DOHH2 (cell line): ENCODE measurements at regions not wholly inside any gene's neighbourhood (a gene's known extent, or its start where the extent isn't known, plus 50 kb on each side); places are given as distances from the start of the nearest gene placed in this dataset.

Experiments
- H3F3A ChIP-seq: fragments of 200-600 bp; sonication (generic), shearing (Covaris generic); 2 replicates; pipeline ENCODE4 v1.6.0; 2016; ENCODE audit warnings: antibody characterized with exemption, mild to moderate bottlenecking; ENCODE audit not compliant: control insufficient read depth, insufficient read depth
- H3K27ac ChIP-seq: fragments of 200-600 bp; sonication (generic); 2 replicates; pipeline ENCODE4 v1.5.1; 2014; ENCODE audit warnings: low read depth, mild to moderate bottlenecking, low read length, moderate library complexity
- H3K27me3 ChIP-seq: fragments of 200-600 bp; sonication (generic); 2 replicates; pipeline ENCODE4 v1.6.1; 2014; ENCODE audit warnings: mild to moderate bottlenecking, low read length, mixed read lengths; ENCODE audit not compliant: control insufficient read depth
- H3K36me3 ChIP-seq: fragments of 200-600 bp; sonication (generic); 2 replicates; pipeline ENCODE4 v1.6.1; 2014; ENCODE audit warnings: mild to moderate bottlenecking, low read length, moderate library complexity, mixed read lengths; ENCODE audit not compliant: control insufficient read depth
- H3K4me1 ChIP-seq: fragments of 200-600 bp; sonication (generic); 2 replicates; pipeline ENCODE4 v1.6.1; 2014; ENCODE audit warnings: mild to moderate bottlenecking, low read length, mixed read lengths; ENCODE audit not compliant: control insufficient read depth
- H3K4me2 ChIP-seq: fragments of 200-600 bp; sonication (generic); 2 replicates; pipeline ENCODE4 v1.6.0; 2014; ENCODE audit warnings: mild to moderate bottlenecking, low read length, moderate library complexity
- H3K4me3 ChIP-seq: fragments of 200-600 bp; sonication (generic); 2 replicates; pipeline ENCODE4 v1.5.1; 2014; ENCODE audit warnings: mild to moderate bottlenecking, low read length, mixed read lengths
- H3K79me2 ChIP-seq: fragments of 200-600 bp; sonication (generic); 2 replicates; pipeline ENCODE4 v1.6.1; 2014; ENCODE audit warnings: mild to moderate bottlenecking, low read length, mixed read lengths; ENCODE audit not compliant: control insufficient read depth
- H3K9me2 ChIP-seq: fragments of 200-600 bp; sonication (generic); replicated peaks from 2 replicates; pipeline ENCODE4 v1.6.1; 2014; ENCODE audit warnings: mild to moderate bottlenecking, low read length, mixed read lengths; ENCODE audit not compliant: control insufficient read depth
- H3K9me3 ChIP-seq: fragments of 200-600 bp; sonication (generic); 2 replicates; pipeline ENCODE4 v1.6.1; 2014; ENCODE audit warnings: antibody characterized with exemption, low read length, mixed read lengths; ENCODE audit not compliant: control insufficient read depth, insufficient read depth
- H4K20me1 ChIP-seq: fragments of 200-600 bp; sonication (generic); 2 replicates; pipeline ENCODE4 v1.6.0; 2014; ENCODE audit warnings: low read depth, mild to moderate bottlenecking, antibody characterized with exemption, low read length, moderate library complexity; ENCODE audit not compliant: control insufficient read depth, insufficient read depth
- EZH2phosphoT487 ChIP-seq: fragments of 200-600 bp; sonication (generic); IDR thresholded peaks from 2 replicates; pipeline ENCODE4 v1.6.1; 2017; ENCODE audit warnings: borderline replicate concordance, mild to moderate bottlenecking, antibody characterized with exemption, low read length, moderate library complexity, mixed read lengths
- TF ChIP-seq, protein P1 (sequence below): fragments of 200-600 bp; sonication (generic); IDR thresholded peaks from one replicate; pipeline ENCODE4 v1.5.1; 2014; ENCODE audit warnings: antibody characterized with exemption, mild to moderate bottlenecking, low read depth, low read length; ENCODE audit not compliant: poor library complexity, severe bottlenecking

DNA sequence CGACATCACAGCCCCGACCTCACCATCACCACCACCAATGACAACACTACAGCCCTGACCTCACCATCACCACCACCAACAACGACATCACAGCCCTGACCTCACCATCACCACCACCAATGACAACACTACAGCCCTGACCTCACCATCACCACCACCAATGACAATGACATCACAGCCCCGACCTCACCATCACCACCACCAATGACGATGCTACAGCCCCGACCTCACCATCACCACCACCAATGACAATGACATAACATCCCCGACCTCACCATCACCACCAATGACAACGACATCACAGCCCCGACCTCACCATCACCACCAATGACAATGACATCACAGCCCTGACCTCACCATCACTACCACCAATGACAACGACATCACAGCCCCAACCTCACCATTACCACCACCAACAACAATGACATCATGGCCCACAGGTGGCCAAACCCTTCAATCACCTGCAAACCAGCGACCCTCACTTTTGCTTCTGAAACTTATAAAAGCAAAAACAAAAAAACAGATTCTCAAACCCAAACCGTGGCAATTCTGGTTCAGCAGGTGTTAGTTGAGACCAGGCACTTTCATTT is 70.7 kb upstream of the TMEM18 start:
- TF ChIP-seq EZH2phosphoT487 = no peak
- TF ChIP-seq, protein P1, sequence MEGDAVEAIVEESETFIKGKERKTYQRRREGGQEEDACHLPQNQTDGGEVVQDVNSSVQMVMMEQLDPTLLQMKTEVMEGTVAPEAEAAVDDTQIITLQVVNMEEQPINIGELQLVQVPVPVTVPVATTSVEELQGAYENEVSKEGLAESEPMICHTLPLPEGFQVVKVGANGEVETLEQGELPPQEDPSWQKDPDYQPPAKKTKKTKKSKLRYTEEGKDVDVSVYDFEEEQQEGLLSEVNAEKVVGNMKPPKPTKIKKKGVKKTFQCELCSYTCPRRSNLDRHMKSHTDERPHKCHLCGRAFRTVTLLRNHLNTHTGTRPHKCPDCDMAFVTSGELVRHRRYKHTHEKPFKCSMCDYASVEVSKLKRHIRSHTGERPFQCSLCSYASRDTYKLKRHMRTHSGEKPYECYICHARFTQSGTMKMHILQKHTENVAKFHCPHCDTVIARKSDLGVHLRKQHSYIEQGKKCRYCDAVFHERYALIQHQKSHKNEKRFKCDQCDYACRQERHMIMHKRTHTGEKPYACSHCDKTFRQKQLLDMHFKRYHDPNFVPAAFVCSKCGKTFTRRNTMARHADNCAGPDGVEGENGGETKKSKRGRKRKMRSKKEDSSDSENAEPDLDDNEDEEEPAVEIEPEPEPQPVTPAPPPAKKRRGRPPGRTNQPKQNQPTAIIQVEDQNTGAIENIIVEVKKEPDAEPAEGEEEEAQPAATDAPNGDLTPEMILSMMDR = no peak
- Histone ChIP-seq H4K20me1 (no peaks in the 10 kb centered on the region), H3K79me2 (no peaks in the 10 kb centered on the region), H3K4me2 (no peak overlapping the region), H3K9me3 (no peaks in the 10 kb centered on the region; the same call in 1 of the 2 replicates), H3K27me3 (no peaks in the 10 kb centered on the region), H3F3A (no peaks in the 10 kb centered on the region), H3K27ac (no peak overlapping the region), H3K4me1 (no peaks in the 10 kb centered on the region), H3K36me3 (no peaks in the 10 kb centered on the region), H3K4me3 (no peak overlapping the region), H3K9me2 (no peaks in the 10 kb centered on the region)

DNA sequence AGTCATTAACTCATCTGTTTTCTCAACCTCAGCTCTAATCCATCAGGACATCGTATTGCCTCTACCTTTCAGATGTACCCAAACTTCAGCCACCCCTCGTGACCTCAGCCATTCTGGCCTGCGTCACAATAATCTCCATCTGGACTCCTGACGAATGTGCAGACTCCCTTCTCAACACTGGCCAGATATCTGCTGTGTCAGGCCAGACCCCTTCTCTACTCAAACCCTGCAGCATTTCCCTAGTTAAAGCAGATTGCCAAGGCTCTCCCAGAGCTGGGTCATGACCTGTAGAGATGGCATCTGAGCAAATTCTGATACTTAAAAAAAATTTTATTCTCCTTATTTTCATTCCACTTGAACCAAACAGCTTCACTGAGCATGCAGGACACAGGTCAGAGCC is 69.5 kb upstream of the TMEM18 start:
- no peaks in the 10 kb centered on the region for H3F3A ChIP-seq
- no peak overlapping the region for H3K4me3 ChIP-seq
- TF ChIP-seq, protein P1 = no peak
- H3K9me3 ChIP-seq = no peaks in the 10 kb centered on the region; the same call in 1 of the 2 replicates
- H3K4me1 ChIP-seq = no peaks in the 10 kb centered on the region
- no peaks in the 10 kb centered on the region for H3K36me3 ChIP-seq
- no peaks in the 10 kb centered on the region for H3K79me2 ChIP-seq
- H3K27me3 ChIP-seq = no peaks in the 10 kb centered on the region
- no peaks in the 10 kb centered on the region for H3K9me2 ChIP-seq
- no peak overlapping the region for H3K27ac ChIP-seq
- no peaks in the 10 kb centered on the region for H4K20me1 ChIP-seq
- no peak overlapping the region for H3K4me2 ChIP-seq

DNA sequence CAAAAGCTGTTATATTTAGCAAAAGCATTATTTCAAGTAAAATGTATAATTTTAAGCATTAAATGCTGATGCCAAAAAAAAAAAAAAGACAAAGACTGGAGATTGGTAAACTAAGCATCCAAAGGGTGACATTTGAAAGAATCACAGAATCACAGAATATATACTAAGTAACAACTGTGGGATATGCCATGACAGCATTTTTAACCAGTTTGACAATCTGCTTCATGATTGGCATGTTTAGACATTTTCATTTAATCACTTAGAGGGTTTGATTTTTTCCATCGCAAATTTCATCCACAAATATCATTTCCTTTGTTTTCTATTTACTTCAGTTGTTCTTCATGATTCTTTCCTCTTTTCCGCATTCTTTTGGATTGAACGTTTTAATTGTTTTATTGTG is 66.9 kb upstream of the TMEM18 start:
- Histone ChIP-seq H3K27me3 (no peaks in the 10 kb centered on the region), H3K9me2 (no peaks in the 10 kb centered on the region), H3K79me2 (no peaks in the 10 kb centered on the region), H3K27ac (no peak overlapping the region), H3K4me2 (no peak overlapping the region), H3K4me1 (no peaks in the 10 kb centered on the region), H3K36me3 (no peaks in the 10 kb centered on the region), H3K4me3 (no peak overlapping the region), H3F3A (no peaks in the 10 kb centered on the region), H3K9me3 (no peaks in the 10 kb centered on the region; the same call in 1 of the 2 replicates), H4K20me1 (no peaks in the 10 kb centered on the region)
- TF ChIP-seq, protein P1 = no peak
- TF ChIP-seq EZH2phosphoT487 = no peak
